ENCODE measurements at regions not wholly inside any gene's neighbourhood (a gene's known extent, or its start where the extent isn't known, plus 50 kb on each side); places are given as distances from the start of the nearest gene placed in this dataset.

- H3K4me3 ChIP-seq (ENCODE audit: low read depth, low read length), result no peak overlapping the region
- no peak for TF ChIP-seq CTCF (IDR thresholded peaks at IDR 0.05; ENCODE audit: low read depth, low read length)
Observed at GRCh38 chr6:144543006-144543871, 258.1 kb downstream of the UTRN start.

DNA sequence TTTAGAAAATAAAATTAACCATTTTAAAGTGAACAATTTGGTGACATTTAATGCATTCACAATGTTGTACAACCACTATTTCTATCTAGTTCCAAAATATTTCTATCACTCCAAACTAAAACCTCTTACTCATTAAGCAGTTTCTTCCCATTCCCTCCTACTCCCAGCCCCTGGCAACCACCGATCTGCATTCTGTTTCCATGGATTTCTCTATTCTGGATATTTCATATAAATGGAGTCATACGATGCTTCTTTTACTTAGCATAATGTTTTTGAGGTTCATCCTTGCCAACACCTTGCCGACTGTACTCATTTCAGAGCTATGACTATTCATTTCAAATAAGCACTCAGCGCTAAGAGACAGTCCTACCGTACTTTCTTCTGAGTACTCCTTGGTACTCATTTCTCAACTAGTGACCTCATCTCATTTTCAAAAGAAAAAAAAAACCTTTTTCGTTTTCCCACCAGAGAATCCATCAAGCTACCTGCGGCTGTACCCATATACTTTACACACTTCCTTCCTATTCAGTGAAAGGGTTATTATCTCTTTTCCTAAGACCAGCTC, 259.2 kb downstream of the UTRN start:
- TF ChIP-seq CTCF (IDR thresholded peaks at IDR 0.05; ENCODE audit: low read depth, low read length), result no peak
- no peak overlapping the region for H3K4me3 ChIP-seq (ENCODE audit: low read depth, low read length)

GRCh38 chr6:144546807-144547206, 261.7 kb downstream of the UTRN start:
- no peak for TF ChIP-seq CTCF (IDR thresholded peaks at IDR 0.05; ENCODE audit: low read depth, low read length)

DNA sequence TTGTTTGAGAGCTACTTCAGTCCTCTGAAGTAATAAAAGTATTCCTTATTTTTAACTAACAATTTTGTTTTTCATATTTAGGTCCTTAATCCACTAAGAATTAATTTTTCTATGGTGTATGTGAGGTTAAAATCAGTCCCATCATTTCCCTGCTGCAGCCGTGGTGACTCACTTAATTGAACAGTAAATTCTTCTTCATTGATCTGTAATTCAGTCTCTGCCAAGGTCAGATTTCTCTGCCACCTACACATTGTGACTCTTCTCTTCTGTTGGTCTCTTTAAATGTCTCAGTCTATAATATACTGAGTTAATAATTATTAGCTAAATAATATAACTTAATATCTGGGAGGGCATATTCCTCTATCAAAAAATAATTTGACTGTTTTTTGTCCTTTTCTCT, 262.3 kb downstream of the UTRN start:
- no peak for TF ChIP-seq CTCF (IDR thresholded peaks at IDR 0.05; ENCODE audit: low read depth, low read length)
- H3K4me3 ChIP-seq (ENCODE audit: low read depth, low read length), result no peak overlapping the region

More at GRCh38 chr6:144546807-144547206, 261.7 kb downstream of the UTRN start:
- H3K4me3 ChIP-seq (ENCODE audit: low read depth, low read length), result no peak overlapping the region

GRCh38 chr6:144548536-144548935, 263.4 kb downstream of the UTRN start:
- no peak for TF ChIP-seq CTCF (IDR thresholded peaks at IDR 0.05; ENCODE audit: low read depth, low read length)
- no peak overlapping the region for H3K4me3 ChIP-seq (ENCODE audit: low read depth, low read length)

DNA sequence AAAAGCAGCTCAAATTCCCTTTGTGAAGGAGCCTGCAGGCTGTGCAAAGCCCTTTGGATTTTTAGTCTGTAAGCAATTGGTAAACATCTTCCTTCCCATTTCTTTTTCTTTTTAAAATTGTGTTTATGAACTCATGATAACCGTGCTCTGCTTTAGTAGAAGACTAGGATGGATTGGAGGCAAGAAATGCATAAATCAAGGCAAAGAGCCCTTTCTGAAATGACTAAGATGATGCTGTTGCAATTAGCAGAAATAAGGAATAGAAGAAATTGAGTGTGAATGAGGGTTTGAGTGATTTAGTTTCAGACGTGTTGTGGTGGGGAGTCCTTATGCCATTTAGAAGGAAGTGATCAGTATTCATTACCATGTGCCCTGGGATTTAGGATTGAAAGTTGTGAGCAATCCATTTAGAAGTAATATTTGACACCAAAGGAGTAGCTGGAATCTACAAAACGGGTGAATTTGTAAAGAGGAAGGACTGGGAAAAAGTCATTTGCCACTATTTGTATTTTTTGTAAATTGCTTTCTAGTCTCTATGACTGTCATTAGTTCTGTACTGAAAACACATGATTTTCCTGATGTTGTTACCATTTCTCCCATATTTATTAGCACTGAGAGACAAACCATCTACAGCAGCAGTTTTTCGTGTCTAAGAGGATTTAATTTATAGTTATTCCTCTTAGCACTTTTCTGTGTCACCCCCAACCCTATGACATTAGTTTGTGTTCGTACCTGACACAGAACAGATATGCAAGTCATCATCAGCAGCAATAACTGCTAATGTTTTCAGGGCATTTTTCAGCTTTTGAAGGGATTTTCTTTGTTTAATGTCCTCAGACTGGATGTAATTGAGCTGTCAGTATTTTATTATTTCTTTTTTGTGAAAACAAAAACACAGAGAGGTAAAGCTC, 265.0 kb downstream of the UTRN start:
- no peak overlapping the region for H3K4me3 ChIP-seq (ENCODE audit: low read depth, low read length)
- no peak for TF ChIP-seq CTCF (IDR thresholded peaks at IDR 0.05; ENCODE audit: low read depth, low read length)

Data from WI38 (cell line).